NCI-H2171 treated with DMSO at 0.1 percent for 48 hours (cell line): ENCODE measurements at regions not wholly inside any gene's neighbourhood (a gene's known extent, or its start where the extent isn't known, plus 50 kb on each side); places are given as distances from the start of the nearest gene placed in this dataset.
A peak's percentile ranks its signal among the peaks of the same experiment; 100 is the strongest.
"Not testable (repeated sequence)": the region's sequence is repeated elsewhere in the genome, so short reads cannot be mapped to it uniquely, and the experiment has no call there.

Experiments used
- DNase-seq: peaks from one replicate; lab custom pipeline; 2025; lab: John Stamatoyannopoulos, UW

DNA sequence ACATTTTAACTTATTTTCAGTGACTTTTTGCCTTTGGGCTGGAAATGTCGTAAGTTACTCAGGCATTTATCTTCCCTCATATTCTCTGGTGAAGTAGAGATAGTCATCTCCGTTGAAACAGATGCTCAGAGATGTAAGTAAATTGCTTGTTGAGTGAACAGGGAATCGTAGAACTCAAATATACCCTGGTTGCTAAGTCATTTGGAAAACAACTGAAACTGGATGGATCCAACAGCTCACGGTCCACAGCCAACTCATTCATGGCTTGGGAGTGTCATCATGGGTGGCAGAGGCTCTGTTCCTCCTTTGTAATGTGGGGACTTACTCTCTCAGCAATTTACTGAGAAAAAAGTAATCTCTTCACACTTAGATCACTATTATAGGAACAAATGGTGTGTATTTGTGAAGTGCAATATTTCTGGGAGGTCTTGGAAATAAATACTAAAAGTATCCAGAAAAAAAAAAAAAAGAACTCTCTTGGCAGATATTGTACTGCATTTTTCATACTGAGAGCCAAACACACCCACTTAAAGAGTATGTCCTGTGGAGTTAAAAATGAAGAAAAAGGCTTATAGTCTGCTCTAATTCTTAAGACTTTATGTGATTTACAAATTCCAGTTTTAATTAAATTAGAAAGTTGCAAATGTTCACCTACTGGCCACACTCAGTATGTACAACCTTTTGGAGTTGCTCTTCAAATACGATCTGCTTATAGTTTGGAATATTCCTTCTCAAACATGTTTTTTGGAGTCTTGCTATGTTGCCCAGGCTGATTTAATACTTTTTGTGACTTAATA lies 107.4 kb downstream of the LEPR start:
- DNase-seq = no peak

GRCh38 chr1:65531972-65532570 lies 111.6 kb downstream of the LEPR start:
- DNase-seq = no peak

GRCh38 chr1:65535981-65536380 lies 115.5 kb downstream of the LEPR start:
- no peak for DNase-seq

DNA sequence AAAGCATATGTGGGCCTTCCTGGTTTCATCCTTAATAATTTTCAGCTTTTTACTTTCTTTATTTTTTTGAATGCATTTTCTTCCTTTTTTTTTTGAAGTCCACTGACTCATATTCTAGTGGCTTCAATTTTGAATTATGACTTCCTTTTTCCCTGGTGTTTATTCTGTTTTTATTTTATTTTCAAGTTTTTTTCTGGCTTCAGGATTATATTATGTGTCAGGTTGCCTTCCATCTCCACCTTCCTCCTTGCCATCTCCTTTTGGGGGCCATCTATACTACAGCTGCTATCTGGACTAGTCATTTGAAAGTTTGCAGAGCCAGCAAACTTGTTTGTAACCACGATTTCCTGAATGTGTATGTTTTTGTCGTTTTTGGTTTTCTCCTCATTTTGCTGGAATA lies 117.6 kb downstream of the LEPR start:
- no peak for DNase-seq

DNA sequence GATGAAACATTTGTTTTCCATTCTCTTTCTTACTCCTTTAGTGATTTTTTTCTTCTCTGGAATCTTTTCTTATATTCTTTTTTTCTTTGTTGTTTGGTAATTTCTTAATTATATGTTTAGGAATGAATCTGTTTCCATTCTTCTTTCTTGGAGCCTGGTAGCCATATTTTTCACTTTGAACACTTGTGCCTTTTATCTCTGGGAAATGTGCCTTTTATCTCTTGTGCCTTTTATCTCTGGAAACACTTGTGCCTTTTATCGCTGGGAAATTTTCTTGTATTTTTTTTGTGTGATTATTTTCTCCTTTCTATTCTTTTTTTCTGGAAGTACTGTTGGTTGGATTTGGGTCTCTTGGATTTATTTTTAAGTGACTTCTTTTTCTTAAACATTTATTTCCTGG lies 118.2 kb downstream of the LEPR start:
- no peak for DNase-seq

GRCh38 chr1:65539266-65540131 lies 119.0 kb downstream of the LEPR start:
- no peak for DNase-seq

DNA sequence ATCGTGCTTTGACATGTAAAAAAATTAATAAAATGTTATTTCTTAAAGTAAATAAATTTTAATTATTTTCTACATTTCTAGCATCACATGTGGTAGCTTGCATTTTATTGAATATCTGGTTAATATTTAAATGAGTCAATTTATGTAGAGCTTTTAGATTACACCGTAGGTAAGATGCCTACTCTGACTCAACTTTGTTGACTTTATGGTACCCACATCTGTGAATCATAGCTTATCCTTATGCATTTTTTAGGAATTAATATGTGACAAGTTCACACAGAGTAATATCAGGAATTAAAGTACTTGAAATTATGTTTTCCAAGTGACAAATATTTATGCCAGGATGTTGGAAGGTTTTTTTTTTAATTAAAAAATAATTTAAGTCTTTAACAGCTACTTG lies 120.7 kb downstream of the LEPR start:
- DNase-seq = no peak

- DNase-seq = no peak
Measured at GRCh38 chr1:65541865-65542264, 121.4 kb downstream of the LEPR start.

- DNase-seq = not testable (repeated sequence)
Measured at GRCh38 chr1:65542592-65542991, 122.1 kb downstream of the LEPR start.

- not testable (repeated sequence) for DNase-seq
Measured at GRCh38 chr1:65550306-65551010, 130.0 kb downstream of the LEPR start.

- DNase-seq = not testable (repeated sequence)
Measured at GRCh38 chr1:65552484-65552883, 132.0 kb downstream of the LEPR start.

DNA sequence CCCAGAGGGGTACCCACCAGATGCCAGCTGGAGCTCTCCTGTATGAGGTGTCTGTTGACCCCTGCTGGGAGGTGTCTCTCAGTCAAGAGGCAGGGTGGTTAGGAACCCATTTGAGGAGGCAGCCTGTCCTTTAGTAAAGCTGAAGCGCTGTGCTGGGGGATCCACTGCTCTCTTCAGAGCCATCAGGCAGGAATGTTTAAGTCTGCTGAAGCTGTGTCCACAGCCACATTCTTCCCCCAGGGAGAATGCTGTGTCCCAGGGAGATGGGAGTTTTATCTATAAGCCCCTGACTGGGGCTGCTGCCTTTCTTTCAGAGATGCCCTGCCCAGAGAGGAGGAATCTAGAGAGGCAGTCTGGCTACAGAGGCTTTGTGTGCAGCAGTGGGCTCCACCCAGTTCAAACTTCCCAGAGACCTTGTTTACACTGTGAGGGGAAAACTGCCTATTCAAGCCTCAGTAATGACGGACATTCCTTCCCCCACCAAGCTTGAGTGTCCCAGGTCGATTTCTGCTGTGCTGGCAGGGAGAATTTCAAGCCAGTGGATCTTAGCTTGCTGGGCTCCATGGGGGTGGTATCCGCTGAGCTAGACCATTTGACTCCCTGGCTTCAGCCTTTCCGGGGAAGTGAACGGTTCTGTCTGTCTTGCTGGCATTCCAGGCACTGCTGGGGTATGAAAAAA lies 133.8 kb downstream of the LEPR start:
- DNase-seq = not testable (repeated sequence)

DNA sequence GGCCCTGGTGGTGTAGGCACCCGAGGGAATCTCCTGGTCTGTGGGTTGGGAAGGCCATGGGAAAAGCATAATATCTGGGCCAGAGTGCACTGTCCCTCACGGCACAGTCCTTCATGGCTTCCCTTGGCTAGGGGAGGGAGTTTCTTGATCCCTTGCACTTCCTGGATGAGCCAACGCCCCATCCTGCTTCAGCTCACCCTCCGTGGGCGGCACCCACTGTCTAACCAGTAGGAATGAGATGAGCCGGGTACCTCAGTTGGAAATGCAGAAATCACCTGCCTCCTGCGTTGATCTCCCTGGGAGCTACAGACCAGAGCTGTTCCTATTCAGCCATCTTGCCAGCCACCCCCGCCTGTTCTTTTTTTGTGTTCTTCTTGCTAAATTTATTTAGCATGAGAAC lies 134.4 kb downstream of the LEPR start:
- no peak for DNase-seq

DNA sequence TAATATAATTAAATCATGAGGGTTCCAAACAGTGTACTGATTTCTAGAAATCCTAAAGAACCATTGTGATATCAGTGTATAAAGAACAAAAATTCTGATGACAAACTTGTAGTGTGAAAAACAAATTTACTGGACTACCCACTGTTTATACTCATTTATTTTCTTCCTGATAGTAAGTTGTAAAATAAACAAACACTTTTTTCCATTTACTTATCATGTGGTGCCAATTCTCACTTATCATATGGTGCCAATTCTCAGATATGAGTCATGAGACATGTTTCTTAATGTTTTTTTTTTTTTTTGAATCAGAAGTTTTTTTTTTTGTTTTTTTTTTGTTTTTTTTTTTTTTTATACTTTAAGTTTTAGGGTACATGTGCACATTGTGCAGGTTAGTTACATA lies 137.7 kb downstream of the LEPR start:
- no peak for DNase-seq

DNA sequence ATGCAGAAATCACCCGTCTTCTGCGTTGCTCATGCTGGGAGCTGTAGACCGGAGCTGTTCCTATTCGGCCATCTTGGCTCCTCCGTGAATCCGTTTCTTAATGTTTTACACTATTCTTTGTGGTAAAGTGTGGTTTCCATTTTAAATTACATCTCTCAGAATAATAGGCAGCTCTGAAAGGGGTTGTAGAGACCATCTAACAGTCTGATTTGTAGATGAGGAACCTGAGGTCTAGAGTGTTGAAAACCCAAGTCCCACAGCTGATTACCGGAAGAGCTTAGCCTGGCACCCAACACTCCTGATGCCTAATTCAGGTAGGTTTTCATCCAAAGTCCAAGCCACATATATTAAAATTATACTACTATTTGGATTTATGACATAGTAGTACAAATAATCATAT lies 144.0 kb downstream of the LEPR start:
- DNase-seq = no peak

DNA sequence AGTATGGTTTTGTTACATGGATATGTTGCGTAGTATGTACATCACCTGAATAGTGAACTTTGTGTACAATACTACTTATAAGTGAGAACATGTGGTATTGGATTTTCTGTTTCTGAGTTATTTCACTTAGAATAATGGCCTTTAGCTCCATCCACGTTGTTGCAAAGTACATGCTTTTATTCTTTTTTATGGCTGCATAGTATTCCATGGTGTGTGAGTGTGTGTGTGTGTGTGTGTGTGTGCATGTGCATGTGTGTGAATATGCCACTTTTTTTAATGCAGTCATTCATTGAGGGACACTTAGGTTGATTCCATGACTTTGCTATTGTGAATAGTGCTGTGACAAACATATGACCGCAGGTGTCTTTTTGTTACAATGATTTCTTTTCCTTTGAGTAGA lies 147.8 kb downstream of the LEPR start:
- DNase-seq = no peak

- DNase-seq = peak; percentile 25
Measured at GRCh38 chr1:65572701-65573421, 152.4 kb downstream of the LEPR start.

DNA sequence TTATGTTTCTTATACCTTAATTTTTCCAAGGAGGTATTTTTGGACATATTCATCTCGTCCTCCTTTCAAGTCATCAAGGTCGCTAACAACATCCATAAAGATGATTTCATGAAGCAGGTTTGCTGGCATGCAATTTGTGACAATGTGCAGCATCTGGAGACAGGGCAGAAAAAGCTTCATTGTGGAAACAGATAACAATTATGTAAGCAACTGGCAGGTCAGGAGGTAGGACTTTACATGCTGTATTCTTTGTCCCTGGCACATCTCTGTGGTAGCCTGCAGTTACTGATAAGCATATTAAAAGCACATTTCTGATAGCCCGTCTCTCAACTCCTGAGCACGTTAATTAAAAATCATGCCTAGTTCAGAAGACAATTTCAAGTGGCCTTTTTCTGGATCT lies 156.8 kb downstream of the LEPR start:
- DNase-seq = no peak

- not testable (repeated sequence) for DNase-seq
Measured at GRCh38 chr1:65577982-65578381, 157.5 kb downstream of the LEPR start.

GRCh38 chr1:65581119-65581518 lies 160.7 kb downstream of the LEPR start:
- no peak for DNase-seq

- DNase-seq = no peak
Measured at GRCh38 chr1:65584399-65584798, 163.9 kb downstream of the LEPR start.
